COLO829 (cell line): ENCODE measurements at regions not wholly inside any gene's neighbourhood (a gene's known extent, or its start where the extent isn't known, plus 50 kb on each side); places are given as distances from the start of the nearest gene placed in this dataset.

ENCODE experiments used
- DNase-seq: peaks from one replicate; pipeline ENCODE4 v3.0.0; 2012; ENCODE audit warnings: low spot score

DNA sequence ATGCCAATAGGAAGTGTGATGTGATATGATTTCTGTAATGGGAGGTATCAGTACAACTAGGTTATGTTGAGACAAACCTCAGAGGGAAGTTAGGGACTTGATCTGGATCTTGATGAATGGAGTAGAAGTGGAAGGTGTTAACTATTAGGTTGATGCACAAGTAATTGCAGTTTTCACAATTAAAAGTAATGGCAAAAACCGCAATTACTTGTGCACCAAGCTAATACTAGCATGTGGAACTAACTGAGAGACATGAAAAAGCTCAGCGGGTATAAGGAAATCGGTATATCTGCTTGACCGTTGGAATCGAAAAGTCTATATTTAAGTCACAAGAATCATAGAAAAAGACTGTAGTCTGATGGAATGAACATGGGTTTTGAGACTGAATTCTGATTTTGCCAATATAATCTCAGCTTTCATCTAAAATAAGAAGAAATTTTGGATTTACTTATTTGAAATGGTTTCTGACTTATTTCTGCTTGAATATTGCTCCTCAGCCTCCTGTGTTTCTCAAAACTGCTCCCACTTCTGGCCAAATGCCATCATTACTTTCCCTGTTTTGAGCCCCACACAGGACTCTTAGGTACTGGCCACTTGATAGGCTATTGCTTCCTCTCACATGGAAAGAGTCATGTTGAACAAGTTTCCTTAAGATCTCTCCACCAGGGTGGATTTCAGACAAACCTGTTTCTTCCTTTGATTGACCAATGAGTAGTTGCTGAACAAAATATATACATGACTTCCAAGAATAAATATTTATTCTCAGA is 271.5 kb upstream of the COL8A1 start:
- no peak for DNase-seq

DNA sequence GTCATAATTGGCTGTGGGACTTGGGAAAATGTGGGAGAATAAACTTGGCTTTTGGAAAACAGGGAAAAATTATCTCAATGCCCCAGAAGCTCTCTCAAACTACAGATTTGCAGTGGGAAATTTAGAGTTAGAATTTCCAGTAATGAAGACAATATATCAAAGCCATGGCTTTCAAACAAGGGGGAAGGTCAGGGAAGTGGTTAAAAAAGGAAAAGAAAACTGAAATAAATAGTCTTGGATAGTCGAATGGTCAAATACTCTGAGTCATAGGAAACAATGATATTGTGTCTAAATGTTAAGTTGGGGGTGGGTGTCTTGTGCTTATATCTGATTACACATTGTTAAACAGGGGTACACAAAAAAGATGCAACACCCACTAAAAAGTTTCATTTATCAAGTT is 272.4 kb upstream of the COL8A1 start:
- no peak for DNase-seq

DNA sequence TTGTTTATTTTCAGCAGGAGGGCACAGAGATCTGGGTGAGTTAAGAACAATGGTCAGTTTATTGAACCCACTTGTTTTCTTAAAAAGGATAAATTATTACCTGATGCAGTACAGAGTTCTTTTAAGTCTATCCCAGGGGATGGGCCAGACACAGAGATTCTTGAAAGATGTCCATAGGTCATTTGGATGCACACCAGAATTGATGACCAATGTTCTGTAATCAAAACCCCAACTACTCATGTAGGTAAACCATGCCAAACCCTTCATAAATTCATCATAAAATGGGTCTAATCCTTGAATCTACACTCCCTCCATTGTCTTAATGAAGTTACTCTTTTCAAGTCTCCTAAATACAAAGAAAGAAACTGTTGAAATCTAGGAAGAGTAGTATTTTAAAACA is 273.0 kb upstream of the COL8A1 start:
- DNase-seq, result no peak

DNA sequence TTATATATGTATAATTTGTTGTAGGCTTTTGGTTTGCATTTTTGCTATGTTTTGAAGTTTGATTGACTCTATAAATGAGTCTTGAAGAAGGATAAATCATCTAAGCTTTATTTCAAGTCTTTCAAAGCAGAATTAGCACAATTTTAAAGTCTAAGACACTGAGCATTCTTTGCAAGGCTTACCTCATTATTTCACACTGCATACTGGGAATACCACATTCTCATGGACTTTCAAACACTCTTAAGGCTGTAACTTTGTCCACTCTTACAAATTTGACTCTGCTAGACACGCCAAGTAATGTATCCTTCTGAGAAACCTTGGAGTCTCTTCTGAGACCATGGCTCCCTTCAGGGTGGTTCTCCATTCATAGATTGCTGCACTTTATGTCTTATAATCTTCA is 281.3 kb upstream of the COL8A1 start:
- DNase-seq, result no peak

DNA sequence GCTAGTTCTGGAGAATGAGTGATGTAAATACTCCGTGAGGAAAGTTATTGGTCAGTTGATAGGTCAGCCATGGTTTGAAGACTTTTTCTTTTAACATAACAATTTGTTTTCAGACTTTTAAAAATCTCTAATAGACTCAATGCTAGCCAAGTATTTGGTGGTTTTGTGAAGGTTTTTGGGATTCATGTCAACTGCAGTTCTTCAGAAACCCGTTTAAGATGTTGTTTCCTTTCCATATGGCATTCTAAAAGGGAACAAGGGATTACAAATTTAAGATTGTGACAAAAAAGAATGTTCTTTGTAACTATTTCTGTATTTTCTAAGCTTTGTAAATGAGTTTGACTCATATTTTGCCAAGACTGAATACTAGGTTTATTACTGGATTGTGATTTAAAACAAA is 281.7 kb upstream of the COL8A1 start:
- DNase-seq, result no peak

DNA sequence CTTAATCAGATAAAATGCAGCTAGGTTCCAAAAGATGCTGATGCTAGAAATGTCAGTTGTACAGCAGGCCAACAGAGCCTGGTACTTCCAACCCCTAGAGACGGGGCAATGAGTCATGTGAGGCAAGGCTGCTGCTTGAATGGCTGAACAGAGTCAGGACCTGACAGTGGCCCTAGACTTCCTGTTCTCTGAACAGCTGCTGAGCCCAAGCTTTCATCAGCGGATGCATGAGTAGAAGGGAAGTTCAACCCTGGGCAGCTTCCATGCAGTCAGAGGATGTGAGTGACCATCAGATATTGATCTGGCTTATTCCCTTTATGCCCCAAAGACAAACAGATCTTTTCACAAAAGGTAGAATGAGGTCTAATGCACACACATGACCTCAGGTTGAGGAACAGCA is 282.9 kb upstream of the COL8A1 start:
- no peak for DNase-seq

DNA sequence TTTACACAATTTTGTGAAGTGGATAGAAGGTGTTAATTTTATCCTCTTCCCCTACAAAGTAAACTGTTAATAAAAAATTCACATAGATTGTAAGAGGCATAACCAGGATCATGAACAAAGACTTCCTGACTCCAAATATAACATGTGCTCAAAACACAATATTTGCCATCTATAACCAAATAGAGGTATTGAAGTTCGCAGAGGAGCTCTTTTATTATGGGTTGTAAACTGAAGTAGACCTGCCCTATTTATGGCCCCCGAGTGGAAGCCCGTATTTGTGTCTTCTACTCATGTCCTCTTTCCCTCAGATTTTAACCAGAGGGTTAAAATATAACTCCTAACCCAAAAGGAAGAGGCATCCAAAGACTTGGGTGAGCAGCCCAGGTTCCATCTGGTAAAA is 285.6 kb upstream of the COL8A1 start:
- no peak for DNase-seq

DNA sequence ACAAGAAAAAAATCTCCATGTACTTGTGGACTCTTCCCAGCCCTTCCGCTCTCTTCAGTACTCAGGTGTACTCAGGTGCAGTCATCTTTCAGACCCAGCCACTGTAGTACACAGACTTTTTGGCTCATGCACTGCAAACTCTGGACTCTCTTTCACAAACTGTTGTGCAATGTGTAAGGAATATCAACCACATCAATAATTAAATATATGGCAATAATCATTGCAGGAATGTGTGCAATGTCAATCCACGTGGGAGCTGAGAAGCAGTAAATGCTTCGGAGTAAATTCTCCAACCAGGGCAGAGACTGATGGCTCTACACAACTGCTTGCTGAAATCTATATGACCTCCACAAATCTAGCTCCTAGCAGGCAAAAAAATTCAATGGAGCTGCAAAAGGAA is 287.3 kb upstream of the COL8A1 start:
- no peak for DNase-seq

DNA sequence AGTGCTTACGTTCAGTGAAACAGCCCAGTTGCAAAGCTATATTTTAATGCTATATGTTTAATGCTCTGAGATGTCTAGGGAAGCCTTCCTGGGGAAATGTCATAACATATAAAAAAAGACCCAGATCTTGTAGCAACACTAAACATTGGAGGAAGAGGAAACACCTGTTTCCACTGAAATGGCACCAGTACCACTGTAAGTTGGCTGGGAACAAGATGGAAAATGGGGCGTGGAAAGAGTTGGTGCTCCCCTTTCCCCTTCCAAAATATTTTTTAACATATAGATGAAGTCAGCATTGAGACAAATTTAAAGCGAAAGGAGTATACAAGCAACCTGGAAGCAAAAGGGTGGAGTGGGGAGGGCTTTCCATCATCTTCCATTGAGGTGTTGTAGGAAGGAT is 289.9 kb upstream of the COL8A1 start:
- DNase-seq, result no peak

DNA sequence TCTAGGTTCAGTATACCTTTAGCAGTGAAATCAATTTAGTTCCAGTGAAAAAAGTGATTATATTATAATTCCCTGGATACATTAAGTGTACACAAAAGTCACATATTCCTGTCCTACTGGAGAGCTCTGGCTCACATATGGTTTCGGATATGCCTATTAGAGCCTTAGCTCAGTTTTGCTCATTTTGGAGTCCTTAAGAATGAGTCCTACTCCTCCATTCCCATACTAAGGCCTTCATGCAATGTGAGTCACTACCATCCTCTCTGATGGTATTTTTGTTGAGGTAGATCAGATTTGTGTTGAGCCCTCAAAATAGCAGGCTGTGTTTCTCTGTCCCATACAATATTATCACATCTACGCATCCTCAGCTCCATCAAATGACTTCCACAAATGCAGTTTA is 294.2 kb upstream of the COL8A1 start:
- no peak for DNase-seq

DNA sequence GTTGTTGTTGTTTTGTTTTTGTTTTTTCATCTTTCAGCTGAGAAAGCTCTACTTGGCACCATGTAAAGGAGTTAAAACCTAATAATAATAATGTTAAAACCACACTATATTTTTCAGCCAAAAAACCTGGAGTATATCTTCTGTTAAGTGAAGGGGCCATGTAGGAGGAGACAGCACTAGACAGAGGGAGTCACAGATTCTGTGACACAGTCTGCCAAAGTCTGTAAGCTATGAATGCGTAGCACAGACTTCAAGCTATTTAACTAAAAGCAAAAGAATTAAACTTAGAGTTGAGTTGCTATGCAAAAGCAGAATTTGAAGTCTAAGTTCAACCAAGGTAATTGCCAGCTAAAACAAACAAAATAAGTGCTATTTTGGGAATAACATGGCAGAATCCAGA is 296.0 kb upstream of the COL8A1 start:
- no peak for DNase-seq

DNA sequence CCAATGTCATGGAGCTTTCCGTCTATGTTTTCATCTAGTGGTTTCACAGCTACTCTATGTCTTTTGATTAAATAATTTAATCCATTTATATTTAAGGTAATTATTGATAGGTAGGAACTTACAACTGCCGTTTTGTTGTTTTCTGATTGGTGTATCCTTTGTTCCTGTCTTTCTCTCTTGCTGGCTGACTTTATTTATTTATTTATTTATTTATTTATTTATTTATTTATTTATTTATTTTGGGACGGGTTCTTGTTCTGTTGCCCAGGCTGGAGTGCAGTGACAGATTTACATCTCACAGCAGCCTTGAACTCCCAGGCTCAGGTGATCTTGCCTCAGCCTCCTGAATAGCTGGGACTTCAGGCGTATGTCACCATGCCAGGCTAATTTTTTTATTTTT is 299.2 kb upstream of the COL8A1 start:
- DNase-seq, result no peak

DNA sequence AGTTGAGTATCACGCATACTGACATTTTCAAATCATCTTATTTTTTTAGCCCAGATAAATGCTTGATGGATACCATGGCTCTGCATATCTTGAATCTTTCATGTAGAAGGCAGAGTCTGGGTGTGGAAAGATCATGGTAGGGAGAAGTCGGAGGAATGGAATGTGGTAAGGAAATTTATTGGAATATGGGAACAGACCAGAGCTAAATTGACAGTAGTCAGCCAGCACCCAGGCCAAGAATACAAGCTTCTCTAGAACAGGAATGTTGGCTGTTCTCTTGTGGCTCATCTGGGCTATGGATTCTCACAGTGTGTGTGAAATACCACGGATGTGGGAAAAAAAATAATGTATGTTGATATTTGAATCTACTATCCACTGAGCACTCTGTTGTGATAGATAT is 305.7 kb upstream of the COL8A1 start:
- DNase-seq, result no peak

DNA sequence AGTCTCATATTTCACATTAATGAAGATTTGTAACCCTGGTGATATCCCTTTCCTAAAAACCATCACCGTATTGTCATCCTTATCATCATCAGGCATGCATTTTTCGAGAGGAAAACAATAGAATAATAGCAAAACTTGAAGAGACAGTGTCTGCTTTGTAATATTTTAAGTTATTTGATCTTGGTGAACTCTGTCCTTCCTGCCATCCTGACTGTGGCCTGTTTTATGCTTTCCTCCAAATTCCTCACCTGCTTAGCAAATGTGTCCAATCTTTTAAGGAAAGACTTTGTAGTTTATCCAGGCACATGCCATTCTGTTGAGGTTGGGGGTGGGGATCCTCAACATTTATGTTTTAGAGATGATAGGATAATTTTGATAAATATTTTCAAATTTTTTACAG is 306.1 kb upstream of the COL8A1 start:
- DNase-seq, result peak; percentile 16

DNA sequence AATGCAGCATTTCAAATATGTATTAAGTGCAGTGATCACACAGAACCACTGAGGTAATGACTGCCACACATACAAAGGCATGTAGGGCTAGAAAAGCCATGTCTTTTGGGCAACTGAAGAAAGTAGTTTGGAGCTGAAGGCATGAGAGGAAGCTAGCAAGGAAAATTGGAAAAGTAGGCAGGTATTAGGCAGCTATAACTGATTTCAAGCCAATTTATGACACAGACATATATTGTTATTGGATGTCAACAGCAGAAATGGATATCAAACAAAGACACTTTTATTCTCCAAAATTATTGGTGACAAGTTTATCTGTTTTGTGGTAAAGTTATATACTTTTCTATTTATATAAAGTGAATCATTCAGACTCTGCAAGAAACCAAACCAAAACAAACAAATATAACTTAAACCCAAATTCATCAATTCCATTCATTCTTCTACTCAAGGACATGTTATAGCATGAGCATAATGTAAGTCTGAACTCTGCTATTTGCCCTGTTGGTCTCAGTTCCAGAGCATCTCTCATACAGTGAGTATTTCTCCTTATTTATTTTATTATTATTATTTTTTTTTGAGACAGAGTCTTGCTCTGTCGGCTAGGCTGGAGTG is 307.4 kb upstream of the COL8A1 start:
- peak; percentile 30 for DNase-seq

DNA sequence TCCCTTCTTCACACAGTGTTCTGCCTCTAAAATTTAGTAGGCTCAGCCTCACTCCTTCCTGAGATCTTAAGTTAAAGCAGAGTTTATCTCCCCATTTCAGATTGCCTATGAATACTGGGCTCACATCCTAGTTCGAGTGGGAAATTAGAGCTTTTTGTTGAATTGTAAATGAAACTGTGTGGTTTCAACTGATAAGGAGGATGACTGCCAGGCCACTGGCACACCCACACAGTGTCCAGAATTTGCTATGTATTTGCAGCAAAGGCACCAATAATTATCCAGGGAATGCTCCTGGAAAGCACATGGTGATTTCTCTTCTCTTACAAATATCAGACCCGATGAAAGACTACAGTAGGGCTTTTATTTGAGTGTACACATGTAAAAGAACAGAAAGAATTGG is 308.1 kb upstream of the COL8A1 start:
- DNase-seq, result peak; percentile 73

DNA sequence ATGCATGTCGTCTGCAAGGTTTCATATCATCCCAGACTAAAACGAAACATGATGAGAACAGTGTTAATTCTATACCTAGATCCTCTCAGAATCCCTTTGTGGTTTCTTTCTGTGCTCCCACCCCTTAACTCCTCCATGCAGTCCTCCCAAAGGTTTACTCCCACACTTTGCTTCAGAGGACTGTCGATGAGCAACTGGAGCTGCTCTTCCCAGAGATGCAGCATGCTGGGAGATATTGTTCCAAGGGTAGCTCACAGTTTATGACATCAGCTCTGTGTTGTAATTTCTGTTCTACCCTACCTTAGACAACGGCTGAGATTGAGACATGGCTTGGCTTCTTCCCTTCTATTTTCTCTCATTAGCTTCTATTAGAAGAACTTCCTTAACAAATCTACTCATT is 313.0 kb upstream of the COL8A1 start:
- DNase-seq, result no peak

DNA sequence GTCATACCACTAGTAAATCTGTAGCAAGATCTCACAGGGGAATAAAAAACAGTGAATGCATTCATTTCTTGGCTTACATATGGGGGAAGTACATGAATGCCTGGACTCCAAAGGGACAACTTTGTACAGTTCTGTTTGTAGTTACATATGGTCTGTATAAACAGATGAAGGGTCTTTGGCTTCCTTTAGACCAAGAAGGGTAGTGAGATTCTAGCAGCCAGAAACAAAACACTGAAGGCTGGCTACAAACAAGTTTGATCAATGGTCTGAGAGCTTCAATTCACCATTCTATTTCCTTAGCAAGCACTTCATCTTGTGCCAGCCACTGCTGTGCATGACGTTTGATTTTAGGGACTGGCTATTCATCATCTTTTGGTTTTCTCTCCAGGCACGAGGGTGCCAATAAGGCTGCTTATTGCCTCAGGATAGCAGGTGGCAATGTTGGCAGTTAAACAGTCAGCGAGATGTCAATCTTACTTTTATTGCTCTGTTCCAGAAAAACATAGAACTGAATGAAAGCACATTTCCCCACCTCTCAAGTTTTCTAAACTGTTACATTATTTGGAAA is 313.7 kb upstream of the COL8A1 start:
- peak; percentile 38 for DNase-seq

DNA sequence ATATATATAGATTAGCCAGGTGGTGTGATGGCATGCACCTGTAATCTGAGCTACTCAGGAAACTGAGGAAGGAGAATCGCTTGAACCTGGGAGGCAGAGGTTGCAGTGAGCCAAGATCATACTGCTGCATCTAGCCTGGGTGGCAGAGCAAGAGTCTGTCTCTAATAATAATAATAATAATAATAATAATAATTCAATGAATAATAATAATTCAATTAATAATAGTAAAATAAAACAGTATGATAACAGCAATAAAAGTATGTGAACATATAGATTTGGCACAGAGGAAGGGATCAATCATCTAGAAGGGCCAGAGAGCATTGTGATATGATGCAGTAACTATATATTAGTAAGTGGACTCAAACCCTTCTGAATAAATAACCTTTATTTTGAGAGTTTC is 314.5 kb upstream of the COL8A1 start:
- DNase-seq, result no peak

DNA sequence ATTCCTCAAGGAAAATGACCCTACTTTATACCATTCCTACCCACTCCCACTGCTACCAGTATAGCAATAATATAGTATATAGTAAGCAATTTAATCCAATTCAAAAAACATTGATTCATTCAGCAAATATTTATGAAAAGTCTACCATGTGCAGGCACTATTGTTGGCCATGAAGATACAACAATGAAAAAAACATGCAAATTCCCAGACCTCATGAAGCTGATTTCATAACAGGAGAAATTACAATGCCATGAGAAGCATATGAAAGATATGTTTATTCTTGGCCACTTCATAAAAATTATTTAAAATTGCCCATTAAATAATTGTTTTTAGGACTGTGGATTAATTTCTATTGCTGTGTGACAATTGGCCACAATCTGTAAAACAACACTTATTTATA is 315.8 kb upstream of the COL8A1 start:
- DNase-seq, result no peak

DNA sequence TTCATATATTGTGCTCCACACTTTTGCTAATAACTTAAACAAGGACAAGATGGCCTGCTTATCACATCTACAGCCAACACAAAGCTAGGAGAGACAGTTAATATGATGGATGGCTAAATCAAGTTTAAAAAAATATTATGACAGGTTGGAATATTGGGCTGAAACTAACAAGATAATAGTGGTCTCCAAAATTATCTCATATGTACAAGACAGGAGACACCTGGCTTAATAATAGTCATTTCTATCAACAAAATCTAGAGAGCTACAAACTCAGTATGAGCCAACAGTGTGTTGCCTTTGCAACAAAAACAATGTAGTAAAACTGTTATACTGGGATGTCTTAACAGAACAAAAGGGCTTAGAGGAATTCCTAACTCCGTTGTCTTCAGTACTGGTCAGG is 317.1 kb upstream of the COL8A1 start:
- no peak for DNase-seq

DNA sequence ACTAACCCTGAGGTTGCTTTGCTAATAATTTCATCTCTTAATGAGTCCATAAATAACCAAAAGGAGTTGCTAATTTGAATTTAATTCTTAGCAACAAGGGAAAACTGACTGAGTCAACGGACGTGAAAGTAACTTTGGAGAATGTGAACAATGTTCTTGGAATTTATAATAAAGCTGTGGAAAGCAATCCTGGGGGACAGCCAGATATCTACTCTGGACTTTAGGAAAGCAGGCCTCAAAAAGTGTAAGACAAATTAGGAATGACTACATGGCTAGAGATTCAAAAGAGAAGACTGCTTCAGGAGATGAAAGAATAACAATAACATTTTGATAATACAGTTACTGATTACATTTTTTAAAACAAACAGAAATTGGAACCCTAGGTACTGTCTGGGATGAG is 318.4 kb upstream of the COL8A1 start:
- no peak for DNase-seq

DNA sequence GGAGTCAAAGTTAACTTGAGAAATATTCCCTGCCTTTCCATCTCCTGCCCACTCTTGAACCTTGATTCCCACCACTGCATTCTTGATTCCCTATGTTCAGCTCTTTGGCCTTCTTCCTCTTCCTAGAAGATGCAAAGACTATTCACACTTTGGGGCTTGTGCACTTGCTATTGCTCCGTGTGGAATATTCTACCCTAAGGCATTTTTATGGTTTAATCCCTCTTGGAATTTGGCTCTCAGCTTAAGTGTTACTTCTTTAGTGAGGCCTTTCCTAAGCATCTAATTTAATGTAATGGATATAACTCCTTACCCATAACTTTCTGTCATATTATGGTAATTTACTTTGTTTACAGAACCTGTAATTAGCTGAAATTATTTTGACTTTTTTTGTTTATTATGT is 318.9 kb upstream of the COL8A1 start:
- DNase-seq, result no peak

DNA sequence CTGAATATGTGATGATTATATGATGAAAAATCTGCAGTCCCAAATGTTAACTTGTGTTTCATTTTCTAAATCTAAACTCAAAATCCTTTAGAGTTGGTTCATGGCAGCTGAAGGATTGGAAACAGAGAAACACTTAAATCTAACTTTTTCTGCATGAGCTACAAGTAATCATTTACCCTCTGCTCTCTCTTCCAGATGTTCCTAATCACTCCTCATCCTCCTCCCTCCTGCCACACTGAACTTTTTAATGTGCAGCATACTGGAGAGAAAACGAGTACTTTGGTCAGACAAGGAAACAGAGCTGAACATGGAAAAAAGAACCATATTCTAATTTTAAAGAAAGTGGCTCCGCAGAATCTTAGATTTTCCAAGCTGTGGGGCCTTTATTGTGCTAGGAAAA is 321.2 kb upstream of the COL8A1 start:
- DNase-seq, result no peak
